HG03064 (cell line): ENCODE measurements at regions not wholly inside any gene's neighbourhood (a gene's known extent, or its start where the extent isn't known, plus 50 kb on each side); places are given as distances from the start of the nearest gene placed in this dataset.

Experiments
- ATAC-seq: cut with Tn5 transposase; IDR thresholded peaks from one replicate; pipeline ENCODE4 v1.9.1; 2021; ENCODE audit warnings: low read depth; ENCODE audit not compliant: unreplicated experiment

- ATAC-seq, result no peak
These were observed 476.9 kb upstream of the CDH5 start for GRCh38 chr16:65889533-65889966.

- no peak for ATAC-seq
These were observed 478.3 kb upstream of the CDH5 start for GRCh38 chr16:65888201-65888600.

- no peak for ATAC-seq
These were observed 482.5 kb upstream of the CDH5 start for GRCh38 chr16:65884018-65884417.

GRCh38 chr16:65878347-65878746 lies 488.1 kb upstream of the CDH5 start:
- ATAC-seq, result no peak

- ATAC-seq, result no peak
These were observed 489.9 kb upstream of the CDH5 start for GRCh38 chr16:65876624-65877023.

DNA sequence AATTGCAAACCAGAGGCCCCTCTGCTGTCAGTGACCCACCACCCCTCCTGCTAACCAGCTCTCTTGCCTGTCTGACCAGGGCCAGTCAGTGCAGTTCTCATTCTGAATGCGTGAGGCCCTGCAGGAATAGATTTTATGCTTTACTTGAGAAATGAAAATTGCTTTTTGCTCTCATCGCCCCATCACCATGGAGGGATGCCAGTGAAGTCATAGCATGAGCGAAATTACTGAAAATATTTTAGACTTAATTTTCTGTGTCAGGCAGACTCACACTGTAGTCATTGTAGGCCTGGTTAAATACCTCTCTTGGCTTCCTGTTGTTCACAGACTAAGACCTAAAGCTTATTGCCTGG lies 490.5 kb upstream of the CDH5 start:
- ATAC-seq, result no peak

GRCh38 chr16:65875381-65876055 lies 491.0 kb upstream of the CDH5 start:
- ATAC-seq, result no peak

DNA sequence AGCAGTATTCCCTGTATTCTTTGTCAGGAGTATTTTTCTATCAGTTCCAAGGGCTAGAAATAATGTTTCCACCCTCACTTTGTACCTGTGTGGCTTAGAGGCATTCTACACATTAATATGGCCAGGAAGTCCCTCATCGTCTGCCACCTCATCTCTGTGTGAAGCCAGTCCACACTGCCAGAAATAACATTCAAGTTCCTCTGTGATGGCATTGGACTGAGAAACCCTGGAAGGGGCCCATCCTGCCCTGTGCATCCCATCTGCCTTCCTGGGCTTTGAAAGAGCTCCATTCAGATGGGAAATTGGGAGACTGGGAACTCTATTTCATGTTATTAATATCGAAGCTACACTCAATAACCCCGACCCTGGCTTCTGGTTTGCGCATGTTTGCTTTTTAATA lies 497.2 kb upstream of the CDH5 start:
- ATAC-seq, result no peak

- no peak for ATAC-seq
These were observed 499.1 kb upstream of the CDH5 start for GRCh38 chr16:65867276-65867960.

GRCh38 chr16:65863236-65863635 lies 503.3 kb upstream of the CDH5 start:
- ATAC-seq, result no peak

GRCh38 chr16:65861131-65861731 lies 505.3 kb upstream of the CDH5 start:
- no peak for ATAC-seq

DNA sequence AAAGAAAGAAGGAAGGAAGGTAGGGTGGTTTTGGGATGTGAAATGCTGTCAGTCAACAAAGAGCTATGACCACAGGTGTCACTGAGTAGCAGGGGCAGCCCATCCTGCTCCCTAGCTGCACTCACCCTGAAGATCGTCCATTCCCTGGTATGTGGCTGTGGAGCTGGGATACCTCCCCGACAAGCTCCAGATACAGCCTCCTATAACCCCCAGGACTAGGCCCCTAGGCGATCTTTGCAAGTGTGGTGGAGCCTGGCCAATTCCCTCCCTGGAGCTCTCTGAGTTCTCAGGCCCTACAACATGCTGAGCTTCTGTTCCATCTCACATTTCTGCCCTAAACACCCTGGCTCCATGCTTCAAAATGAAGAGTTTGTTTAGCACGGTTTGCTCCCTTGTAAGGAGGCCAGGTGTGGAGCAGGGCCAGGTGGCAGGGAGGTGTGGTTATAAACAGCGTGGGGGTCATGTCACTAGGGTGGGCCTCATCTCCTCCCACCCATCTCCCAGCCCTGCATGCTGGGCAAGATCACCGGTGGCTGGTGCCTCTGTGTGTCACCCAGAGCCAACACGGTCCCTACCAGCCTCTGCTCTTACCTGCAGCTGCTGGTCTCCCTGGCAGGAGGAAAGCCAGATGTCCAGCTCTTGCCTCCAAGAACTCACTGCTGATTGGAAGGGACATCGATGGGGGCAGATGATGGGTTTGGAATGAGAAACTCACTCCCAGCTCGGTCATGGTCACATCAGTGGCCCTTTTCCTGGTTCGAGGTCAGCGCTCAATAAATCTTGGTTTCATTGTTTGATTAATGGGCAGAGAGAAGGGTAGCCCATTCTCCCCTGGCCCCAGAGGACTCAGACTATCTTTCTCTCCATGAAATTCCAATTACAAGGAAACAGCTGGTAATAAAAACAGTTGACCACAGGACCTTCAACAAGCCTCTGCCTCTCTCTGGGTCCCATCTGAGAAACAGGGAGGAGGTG lies 511.0 kb upstream of the CDH5 start:
- no peak for ATAC-seq

DNA sequence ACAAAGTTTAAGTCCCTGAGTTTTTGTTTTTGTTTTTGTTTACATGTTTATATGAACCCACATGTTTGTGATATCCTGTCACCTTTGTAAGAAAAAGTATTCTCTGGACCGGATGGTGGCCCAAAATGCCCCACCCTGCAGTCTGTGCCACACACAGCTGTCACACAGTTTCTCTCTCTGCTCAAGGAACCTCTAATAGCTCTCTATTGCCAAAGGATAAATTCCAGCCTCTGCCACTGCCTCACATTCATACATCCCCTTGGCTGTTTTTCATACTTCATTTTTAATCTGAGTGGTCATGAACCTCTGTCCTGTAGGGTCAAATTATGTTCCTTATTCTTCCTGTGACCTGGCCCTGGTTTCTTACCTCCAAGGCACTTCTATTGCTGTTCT lies 520.3 kb upstream of the CDH5 start:
- ATAC-seq, result no peak

GRCh38 chr16:65845466-65846209 lies 520.9 kb upstream of the CDH5 start:
- no peak for ATAC-seq

DNA sequence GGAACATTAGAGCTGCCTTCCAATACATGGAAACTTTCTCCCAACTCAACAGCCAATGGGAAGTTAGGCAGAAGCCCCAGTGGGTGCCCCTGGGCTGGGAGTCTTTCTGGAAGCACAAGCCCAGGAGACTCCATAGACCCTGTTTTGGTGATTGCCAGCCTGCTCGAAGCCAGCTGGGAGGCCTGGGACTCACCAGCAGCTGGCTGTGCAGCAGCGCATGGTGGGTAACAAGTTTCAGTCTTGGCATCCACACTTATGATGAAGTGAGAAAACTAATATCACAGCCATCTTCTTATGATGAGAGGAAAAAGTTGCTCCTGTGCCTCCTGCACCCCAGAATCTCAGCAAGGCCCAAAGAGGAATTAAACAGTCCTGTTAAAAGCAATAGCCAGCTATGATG lies 522.5 kb upstream of the CDH5 start:
- ATAC-seq, result no peak

GRCh38 chr16:65842067-65842466 lies 524.4 kb upstream of the CDH5 start:
- ATAC-seq, result no peak

DNA sequence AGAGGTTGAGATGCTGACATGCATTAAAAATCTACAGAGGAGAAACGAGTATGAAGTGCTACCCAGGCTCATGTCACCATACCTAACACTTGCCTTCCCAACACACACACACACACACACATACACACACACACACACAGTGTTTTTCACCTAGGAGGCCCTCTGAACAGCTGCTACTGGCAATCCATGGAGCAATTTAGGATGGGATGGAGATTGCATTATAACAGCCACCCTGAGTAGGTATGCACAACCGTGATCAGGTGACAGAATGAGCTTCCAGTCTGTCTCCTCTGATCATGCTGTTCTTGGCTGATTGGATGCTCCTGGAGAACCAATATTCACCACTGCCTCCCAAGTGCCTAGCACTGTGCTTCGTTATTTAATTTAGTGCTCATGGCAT lies 528.5 kb upstream of the CDH5 start:
- ATAC-seq, result no peak

- ATAC-seq, result no peak
These were observed 529.0 kb upstream of the CDH5 start for GRCh38 chr16:65837464-65837863.

GRCh38 chr16:65834688-65835087 lies 531.8 kb upstream of the CDH5 start:
- ATAC-seq, result no peak

DNA sequence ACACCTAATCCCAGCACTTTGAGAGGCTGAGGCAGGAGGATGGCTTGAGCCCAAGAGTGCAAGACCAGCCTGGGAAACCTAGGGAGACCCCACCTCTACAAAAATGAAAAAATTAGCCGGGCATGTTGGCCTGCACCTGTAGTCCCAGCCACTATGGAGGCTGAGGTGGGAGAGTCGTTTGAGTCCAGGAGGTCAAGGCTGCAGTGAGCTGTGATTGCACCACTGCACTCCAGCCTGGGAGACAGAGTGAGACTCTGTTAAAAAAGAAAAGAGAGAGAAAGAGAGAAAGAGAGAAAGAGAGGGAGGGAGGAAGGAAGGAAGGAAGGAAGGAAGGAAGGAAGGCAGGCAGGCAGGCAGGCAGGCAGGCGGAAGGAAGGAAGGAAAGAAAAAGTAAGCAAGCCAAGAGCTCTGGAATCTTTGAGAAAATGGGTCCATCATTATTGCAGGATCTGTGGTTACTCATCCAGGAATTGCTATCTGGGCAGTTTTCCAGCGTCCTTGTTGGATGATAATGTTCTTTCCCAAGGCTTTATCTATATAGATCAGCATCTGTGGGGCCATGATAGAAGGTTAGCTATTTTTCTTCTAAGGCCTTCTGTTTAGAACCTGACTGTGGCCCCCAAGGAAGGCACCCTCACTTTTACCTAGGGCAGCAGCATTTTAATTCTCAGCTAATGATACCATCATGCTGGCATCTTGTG lies 533.2 kb upstream of the CDH5 start:
- no peak for ATAC-seq
